PC-3 (cell line): ENCODE measurements at regions not wholly inside any gene's neighbourhood (a gene's known extent, or its start where the extent isn't known, plus 50 kb on each side); places are given as distances from the start of the nearest gene placed in this dataset.

Experiments
- EZH2 ChIP-seq: fragments of 300-600 bp; sonication (generic); IDR thresholded peaks from one replicate; pipeline ENCODE4 v1.6.1; 2017; ENCODE audit warnings: antibody characterized with exemption, mild to moderate bottlenecking, low read length; ENCODE audit not compliant: unreplicated experiment
- EZH2phosphoT487 ChIP-seq: fragments of 300-600 bp; sonication (generic); IDR thresholded peaks from 2 replicates; pipeline ENCODE4 v1.6.1; 2018; ENCODE audit warnings: mild to moderate bottlenecking, antibody characterized with exemption, low read length, borderline replicate concordance
- TF ChIP-seq, protein P1 (sequence below): fragments of 300-600 bp; sonication (generic); conservative IDR thresholded peaks from 2 replicates; pipeline ENCODE4 v1.5.1; 2017; ENCODE audit warnings: antibody characterized with exemption, low read depth, mild to moderate bottlenecking, low read length

DNA sequence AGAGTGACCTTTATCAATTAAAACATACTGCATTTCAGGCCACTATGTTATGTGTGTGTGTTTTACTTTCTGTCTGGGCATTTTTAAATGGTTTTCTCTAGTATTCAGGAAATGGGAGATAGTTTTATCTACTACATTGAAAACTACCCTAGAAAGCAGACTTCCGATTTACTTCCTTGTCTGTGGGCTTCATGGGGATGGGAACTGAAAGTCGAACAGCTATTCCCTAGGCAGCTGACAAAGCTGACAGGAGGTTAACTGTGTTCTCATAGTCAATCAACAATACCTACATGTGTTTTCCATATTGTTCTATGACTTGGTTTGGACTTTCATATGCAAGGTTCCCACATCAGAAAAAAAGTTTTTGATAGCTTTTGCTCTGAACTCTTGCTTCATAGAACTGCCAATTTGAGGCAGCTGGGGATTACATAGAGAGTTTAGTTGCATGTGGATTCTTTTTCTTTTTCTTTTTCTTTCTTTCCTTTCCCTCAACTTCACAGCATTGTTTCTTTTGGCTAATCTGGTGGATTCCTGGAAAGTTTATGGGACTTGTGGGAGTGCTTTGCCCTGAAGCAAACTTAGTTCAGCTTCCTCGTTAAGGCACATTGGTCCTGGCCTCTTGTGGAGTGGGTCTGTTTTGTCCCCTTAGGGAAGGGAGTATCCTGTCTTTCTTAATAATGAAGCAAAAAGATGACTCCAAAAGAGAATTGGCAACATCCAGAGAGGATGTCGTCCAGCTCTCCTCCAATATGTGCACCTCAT lies 327.1 kb upstream of the GIMD1 start:
- TF ChIP-seq, protein P1, sequence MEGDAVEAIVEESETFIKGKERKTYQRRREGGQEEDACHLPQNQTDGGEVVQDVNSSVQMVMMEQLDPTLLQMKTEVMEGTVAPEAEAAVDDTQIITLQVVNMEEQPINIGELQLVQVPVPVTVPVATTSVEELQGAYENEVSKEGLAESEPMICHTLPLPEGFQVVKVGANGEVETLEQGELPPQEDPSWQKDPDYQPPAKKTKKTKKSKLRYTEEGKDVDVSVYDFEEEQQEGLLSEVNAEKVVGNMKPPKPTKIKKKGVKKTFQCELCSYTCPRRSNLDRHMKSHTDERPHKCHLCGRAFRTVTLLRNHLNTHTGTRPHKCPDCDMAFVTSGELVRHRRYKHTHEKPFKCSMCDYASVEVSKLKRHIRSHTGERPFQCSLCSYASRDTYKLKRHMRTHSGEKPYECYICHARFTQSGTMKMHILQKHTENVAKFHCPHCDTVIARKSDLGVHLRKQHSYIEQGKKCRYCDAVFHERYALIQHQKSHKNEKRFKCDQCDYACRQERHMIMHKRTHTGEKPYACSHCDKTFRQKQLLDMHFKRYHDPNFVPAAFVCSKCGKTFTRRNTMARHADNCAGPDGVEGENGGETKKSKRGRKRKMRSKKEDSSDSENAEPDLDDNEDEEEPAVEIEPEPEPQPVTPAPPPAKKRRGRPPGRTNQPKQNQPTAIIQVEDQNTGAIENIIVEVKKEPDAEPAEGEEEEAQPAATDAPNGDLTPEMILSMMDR = no peak
- TF ChIP-seq EZH2 = no peak
- TF ChIP-seq EZH2phosphoT487 = no peak
